Activated CD8-positive, alpha-beta memory T cell treated with anti-CD3 and anti-CD28 coated beads for 48 hours (primary cell): ENCODE measurements at regions not wholly inside any gene's neighbourhood (a gene's known extent, or its start where the extent isn't known, plus 50 kb on each side); places are given as distances from the start of the nearest gene placed in this dataset.

Experiments
- DNase-seq, 3 experiments: peaks; one replicate each; pipeline ENCODE4 v3.0.0-alpha.2; 2020; ENCODE audit warnings: low read depth in 2 of 3, low spot score in 2 of 3

GRCh38 chr16:65988024-65988595 is 378.4 kb upstream of the CDH5 start:
- no peak for DNase-seq

DNA sequence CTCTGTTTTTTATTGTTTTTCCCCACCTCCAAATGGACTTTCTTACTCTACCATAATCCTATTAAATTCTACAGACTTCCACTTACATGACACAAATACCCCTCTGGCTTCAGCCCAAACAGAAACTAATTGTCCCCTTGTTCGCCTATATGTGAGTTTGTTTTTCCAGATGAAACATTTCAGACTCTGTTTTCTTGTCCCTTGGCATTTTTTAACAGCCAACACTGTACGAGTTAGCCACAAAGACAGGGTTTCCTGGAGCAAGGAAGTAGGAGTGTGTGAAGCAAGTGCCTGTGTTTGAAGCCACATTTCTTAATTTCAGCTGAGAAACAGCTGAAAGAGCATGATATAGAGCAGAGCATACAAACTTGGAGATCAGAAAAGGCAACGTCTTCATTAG is 382.2 kb upstream of the CDH5 start:
- no peak for DNase-seq

DNA sequence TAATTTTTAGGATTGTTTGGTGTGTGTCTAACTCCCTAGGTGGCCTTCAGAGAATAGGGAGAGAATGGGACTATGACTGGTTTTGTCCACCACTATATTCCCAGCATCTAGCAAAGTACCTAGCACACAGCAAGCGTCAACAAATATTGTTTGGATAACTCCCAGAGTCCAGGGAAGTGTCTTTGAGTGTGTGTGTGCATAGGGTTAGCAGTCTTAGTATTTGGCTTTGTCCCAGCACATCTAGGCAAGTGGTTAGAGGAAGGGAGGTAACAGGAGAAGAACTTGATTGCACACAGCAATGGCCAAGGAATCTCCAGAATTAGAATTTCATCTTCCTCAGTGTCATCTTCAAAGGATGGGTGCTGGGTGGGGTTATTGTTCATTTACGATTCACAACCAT is 385.4 kb upstream of the CDH5 start:
- no peak for DNase-seq

DNA sequence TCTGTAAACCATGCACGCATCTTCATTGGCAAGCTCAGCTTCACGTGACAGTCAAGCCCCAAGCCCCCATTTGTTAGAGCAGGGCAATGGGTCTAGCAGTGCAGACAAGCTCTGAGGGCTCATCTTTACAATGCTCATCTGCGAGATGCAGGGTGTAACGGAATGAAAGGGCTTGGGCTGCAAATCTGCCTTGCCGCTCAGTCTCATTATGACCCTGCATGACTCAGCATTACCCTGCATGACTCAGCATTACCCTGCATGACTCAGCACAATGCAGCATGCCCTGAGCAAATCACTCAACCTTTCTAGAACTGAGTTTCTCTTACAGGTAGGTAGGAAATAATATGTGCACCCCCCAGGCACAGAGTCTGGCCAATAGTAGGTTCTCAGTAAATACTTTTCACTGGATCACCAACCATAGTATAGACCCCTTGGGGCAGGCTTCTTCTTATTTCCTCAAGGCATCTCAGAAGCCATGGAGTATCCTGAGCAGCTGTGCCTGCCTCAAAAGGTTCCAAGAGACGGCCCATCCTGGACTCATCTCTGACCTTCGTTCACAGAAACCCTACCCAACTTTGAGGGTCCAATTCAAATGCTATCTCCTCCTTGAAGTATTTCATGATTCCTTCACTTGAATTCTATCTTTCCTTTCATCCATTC is 391.3 kb upstream of the CDH5 start:
- DNase-seq, result no peak

GRCh38 chr16:65967376-65967775 is 399.1 kb upstream of the CDH5 start:
- no peak for DNase-seq

DNA sequence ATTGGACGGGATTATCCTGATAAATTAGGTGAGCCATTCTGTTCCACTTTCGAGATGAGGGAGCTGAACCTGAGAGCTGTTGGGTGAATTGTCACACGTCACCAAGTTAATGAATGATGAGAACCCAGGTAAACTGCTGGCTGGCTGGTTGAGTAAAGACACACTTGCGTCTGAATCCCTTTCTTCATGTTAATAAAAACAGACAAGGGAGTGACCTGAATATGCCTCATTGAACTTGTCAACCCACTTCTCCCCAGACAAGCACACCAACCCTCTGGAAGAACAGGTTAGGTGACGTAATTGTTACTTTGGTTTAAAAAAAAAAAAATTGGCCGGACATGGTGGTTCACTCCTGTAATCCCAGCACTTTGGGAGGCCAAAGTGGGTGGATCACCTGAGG is 400.9 kb upstream of the CDH5 start:
- DNase-seq, result no peak

DNA sequence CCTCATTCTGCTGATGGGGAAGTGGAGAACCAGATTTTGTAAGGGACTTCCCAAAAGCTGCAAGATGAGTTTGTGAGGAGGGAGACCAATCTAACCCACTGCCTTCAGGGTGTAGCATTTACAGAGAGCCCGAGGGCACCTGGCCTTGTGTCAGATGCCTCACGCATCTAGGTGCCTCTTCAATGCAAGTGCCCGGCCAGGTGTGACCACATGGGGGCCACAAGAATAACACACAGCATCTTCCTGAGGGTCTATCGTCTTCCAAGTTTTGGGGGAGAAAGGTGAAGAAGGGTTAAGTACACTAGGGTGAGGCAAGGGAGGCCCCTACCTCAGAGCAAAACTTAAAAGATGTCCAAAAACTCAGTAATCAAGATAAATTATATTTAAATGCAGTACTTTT is 401.7 kb upstream of the CDH5 start:
- no peak for DNase-seq

DNA sequence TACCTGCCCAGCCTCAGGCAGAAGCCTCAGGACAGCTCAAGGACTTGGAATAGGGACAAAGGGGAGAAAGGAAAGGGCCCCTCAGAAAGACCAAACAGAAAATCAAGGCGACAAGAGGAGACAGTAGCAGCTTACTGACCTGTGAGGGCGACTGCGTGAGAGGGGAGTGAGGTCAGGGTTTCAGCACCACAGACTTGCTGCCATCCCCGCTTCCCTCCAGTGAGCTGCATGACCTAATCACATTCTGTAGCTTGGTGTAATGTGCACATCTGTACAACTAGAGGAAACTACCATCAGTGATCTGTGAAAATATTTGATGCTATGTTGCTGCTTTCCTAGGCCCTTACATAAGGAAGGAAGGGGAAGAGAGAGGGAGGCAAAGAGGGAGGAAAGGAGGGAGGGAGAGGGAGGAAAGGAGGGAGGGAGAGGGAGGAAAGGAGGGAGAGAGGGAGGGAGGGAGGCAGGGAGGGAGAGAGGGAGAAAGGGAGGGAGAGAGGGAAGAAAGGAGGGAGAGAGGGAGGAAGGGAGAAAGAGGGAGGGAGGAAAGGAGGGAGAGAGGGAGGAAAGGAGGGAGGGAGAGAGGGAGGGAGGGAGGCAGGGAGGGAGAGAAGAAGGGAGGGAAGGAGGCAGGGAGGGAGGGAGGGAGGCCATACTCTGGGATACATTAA is 404.9 kb upstream of the CDH5 start:
- no peak for DNase-seq

DNA sequence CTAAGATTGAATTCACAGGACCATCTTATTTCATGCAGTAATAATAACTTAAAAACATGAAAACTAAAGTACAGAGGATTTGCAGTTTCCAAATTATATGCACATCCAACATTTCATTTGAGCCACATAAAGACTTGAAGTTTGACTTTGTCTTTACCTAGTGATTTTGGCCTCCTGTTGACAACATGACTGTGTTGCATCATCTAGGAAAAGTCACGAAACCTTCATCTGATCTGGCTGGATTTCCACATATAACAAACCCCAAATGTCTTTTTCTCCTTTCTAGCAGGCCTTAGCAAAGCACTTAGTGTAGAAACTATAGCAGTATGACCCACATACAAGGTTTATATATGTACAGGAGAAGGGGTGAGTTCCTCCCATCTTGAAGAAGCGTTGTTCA is 406.5 kb upstream of the CDH5 start:
- DNase-seq, result no peak

DNA sequence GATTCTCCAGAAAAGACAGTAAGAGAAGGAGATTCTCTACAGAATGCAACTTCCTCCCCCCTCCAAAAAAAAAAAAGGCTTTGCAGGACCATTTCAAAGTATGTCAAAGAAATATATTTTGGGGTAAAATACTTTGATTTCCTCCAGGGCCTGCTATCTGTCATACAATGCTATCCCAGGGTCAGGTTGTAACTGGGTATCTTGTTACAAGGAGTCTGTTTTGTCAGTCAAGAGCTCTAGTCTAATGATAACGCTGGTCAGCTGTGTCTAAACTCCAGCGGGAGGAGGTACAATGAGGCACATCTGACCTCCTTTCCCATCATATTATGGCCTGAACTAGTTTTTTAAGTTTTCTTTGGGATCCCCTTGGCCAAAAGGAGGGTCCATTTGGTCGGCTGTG is 408.4 kb upstream of the CDH5 start:
- no peak for DNase-seq

DNA sequence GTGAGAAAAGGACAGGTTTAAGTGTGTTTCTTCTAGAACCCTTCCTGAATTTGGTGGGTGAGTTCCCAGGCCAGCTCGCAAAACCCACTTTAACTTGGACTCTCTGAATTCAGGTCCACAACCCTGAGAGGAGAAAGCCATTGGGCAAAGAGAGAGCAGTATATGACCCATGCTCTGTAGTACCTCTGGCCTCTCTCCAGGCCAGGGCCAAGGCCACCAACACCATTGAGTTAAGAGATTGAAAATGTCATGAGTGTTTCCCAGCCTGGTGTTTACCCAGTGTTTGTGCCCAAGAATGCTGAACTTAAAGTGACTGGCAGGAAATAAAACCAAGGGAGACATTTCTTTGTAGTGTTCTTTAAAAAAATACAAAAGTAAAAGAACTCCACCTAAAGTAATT is 410.4 kb upstream of the CDH5 start:
- DNase-seq, result no peak

DNA sequence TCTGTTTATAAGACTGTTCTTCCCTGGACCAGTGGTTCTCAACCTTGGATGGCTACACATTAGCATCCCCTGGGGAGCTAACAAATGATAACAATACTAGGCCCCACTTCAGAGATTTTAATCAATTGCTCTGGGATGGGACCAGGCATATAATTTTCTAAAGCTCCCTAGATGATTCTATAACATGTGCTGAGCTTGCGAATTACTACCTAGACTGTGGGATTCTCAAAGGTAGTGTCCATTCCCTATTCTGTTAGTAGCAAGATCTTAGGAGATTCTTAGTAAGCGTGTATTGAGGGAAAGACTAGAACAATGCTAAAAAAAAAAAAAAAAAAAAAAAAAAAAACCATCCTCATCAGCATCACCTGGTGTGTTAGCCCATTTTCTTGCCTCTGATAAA is 412.0 kb upstream of the CDH5 start:
- DNase-seq, result no peak

DNA sequence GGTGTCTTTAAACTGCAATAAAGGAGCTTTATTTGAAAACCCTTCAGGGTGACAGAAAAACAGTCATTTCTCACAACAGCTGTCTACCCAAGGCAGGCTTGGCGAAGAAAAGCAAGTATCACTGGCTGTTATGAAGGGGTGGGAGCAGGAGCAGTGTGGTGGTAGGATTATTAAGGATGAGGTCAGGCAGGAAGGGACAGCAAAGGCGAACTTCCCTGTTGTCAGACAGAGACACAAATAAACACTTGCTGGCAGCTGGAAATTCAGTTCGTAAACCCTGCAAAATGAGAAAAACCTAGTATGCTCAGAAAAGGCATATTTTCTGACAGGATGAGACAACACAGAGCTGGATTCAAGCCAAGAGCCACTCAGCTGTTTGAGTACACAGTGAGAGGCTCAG is 416.3 kb upstream of the CDH5 start:
- no peak for DNase-seq

- no peak for DNase-seq
These were observed 418.1 kb upstream of the CDH5 start for GRCh38 chr16:65948361-65948760.

- no peak for DNase-seq
These were observed 418.5 kb upstream of the CDH5 start for GRCh38 chr16:65947951-65948350.

- no peak for DNase-seq
These were observed 421.0 kb upstream of the CDH5 start for GRCh38 chr16:65945493-65945892.

- DNase-seq, result no peak
These were observed 422.1 kb upstream of the CDH5 start for GRCh38 chr16:65944361-65944760.

DNA sequence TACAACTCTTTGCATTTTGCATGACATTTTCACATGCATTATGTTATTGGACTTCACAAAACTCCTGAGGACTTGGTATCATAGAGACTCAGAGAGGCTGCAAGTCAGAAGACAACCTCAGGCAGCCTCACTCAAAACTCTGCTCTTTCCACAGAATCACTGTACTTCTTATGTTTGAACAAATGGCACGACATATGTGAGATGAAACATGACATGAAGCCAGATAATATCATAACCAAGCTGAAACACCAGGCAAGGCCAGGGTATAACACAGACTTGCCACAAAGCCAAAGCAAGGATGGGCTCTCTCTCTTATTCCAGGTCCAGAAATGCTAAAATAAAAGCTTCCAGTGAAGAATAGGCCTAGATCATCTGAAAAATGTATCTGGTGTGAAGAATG is 425.8 kb upstream of the CDH5 start:
- DNase-seq, result no peak

GRCh38 chr16:65938083-65938482 is 428.4 kb upstream of the CDH5 start:
- no peak for DNase-seq

DNA sequence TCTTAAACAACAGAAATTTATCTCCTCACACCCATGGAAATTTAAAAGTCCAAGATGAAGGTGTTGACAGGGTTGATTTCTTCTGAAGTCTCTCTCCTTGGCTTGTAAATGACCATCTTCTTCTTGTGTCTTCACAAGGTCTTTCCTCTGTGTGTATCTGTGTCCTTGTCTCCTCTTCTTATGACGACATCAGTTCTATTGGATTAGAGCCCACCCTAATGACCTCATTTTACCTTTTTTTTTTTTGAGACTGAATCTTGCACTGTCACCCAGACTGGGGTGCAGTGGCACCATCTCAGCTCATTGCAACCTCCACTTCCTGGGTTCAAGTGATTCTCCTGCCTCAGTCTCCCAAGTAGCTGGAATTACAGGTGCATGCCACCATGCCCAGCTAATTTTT is 429.0 kb upstream of the CDH5 start:
- DNase-seq, result no peak

DNA sequence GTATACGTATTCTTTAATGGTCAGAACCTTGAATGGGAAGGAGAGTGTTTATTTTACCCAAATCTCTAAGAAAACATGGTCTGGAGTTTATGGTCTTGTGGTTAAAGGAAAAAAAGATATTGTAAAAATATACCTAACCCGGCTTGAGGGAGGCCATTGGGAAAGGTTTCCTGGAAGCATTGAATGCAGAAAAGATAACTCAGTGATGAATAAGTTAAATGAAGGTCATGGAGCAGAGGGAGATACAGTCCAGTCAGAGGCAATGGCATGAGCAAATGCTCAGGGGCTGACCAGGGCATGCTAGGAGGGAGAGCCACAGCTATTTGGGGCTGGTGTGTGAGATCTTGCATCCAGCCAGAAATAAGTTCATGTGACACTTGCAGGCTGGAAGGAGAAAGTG is 430.4 kb upstream of the CDH5 start:
- no peak for DNase-seq

- DNase-seq, result no peak
These were observed 432.0 kb upstream of the CDH5 start for GRCh38 chr16:65934443-65934842.

DNA sequence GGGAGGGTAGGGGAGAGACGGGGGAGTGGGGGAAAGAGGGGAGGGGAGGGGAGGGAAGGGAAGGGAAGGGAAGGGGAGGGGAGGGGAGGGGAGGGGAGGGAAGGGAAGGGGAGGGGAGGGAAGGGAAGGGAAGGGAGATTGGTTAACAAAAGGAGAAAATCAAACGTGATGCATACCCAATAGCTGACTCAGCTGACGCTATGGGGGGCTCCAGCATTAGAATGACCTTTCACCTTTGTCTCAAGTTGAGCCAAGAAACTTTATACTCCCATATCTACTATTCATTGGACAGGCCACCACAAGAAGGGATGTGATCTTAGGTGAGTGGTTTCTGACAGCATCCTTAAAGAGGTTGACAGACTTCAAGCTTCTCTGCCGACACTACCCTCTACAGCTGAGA is 432.8 kb upstream of the CDH5 start:
- DNase-seq, result no peak
